Common myeloid progenitor, CD34-positive (primary cell): ENCODE measurements at regions not wholly inside any gene's neighbourhood (a gene's known extent, or its start where the extent isn't known, plus 50 kb on each side); places are given as distances from the start of the nearest gene placed in this dataset.

Source experiments
- CTCF ChIA-PET: fragments of 350-600 bp; sonication (Branson Sonifier 250); formaldehyde crosslinking; loops from one replicate; lab custom pipeline; 2021; ENCODE audit warnings: antibody characterized with exemption; lab: Charles Lee
- POLR2A ChIA-PET: fragments of 350-600 bp; sonication (Branson Sonifier 250); formaldehyde crosslinking; loops from one replicate; lab custom pipeline; 2021; ENCODE audit warnings: antibody characterized with exemption; lab: Charles Lee
- DNase-seq, 3 donors: peaks; one replicate each; pipeline versions ENCODE4 v3.0.0 to v3.0.0-alpha.2; 2013
- H3K27ac ChIP-seq, 2 experiments: 1 replicate in 1 of 2; 2 replicates in 1 of 2; pipeline ENCODE4 v1.7.0; 2013; ENCODE audit warnings: inconsistent platforms in 2 of 2, low read length in 2 of 2, mild to moderate bottlenecking in 2 of 2, low read depth in 1 of 2, moderate library complexity in 1 of 2; ENCODE audit not compliant: severe bottlenecking in 2 of 2, insufficient read depth in 1 of 2, poor library complexity in 1 of 2
- H3K27me3 ChIP-seq, 5 experiments: replicated peaks in 2 of 5; 1 replicate in 3 of 5; 2 replicates in 2 of 5; pipeline versions ENCODE4 v1.6.1 to v1.7.0; 2013; ENCODE audit warnings: low read length in 4 of 5, mild to moderate bottlenecking in 2 of 5, moderate library complexity in 2 of 5, inconsistent platforms in 1 of 5; ENCODE audit not compliant: insufficient read depth in 5 of 5, control insufficient read depth in 4 of 5
- H3K36me3 ChIP-seq, 4 experiments: 1 replicate in 2 of 4; 2 replicates in 2 of 4; pipeline versions ENCODE4 v1.6.1 to v1.7.0; 2013; ENCODE audit warnings: low read length in 3 of 4, control low read depth in 1 of 4, mild to moderate bottlenecking in 1 of 4; ENCODE audit not compliant: control insufficient read depth in 4 of 4, insufficient read depth in 4 of 4
- H3K4me1 ChIP-seq, 4 experiments: 1 replicate in 3 of 4; 2 replicates in 1 of 4; pipeline versions ENCODE4 v1.6.1 to v1.7.1; 2013; ENCODE audit warnings: low read length in 3 of 4, mild to moderate bottlenecking in 3 of 4, control low read depth in 1 of 4, inconsistent platforms in 1 of 4, moderate library complexity in 1 of 4; ENCODE audit not compliant: control insufficient read depth in 4 of 4, insufficient read depth in 4 of 4; ENCODE audit errors: control extremely low read depth in 1 of 4
- H3K4me3 ChIP-seq, 7 experiments: 1 replicate in 4 of 7; 2 replicates in 3 of 7; pipeline versions ENCODE4 v1.5.1 to v1.7.0; 2013; ENCODE audit warnings: mild to moderate bottlenecking in 7 of 7, low read length in 6 of 7, moderate library complexity in 6 of 7, inconsistent platforms in 2 of 7, low read depth in 2 of 7, control low read depth in 1 of 7; ENCODE audit not compliant: insufficient read depth in 4 of 7, control insufficient read depth in 1 of 7; ENCODE audit errors: extremely low read depth in 1 of 7
- H3K9me3 ChIP-seq, 5 experiments: 1 replicate in 4 of 5; 2 replicates in 1 of 5; pipeline versions ENCODE4 v1.6.1 to v1.7.1; 2013; ENCODE audit warnings: low read length in 4 of 5, mild to moderate bottlenecking in 2 of 5, inconsistent platforms in 1 of 5, low read depth in 1 of 5, moderate library complexity in 1 of 5; ENCODE audit not compliant: control insufficient read depth in 4 of 5, insufficient read depth in 2 of 5; ENCODE audit errors: control extremely low read depth in 1 of 5
- WGBS: methylation state at CpG from one replicate; pipeline ENCODE4 v1.1.5; 2013; ENCODE audit not compliant: insufficient coverage; 5-methylcytosine and 5-hydroxymethylcytosine counted together

- CTCF ChIA-PET, result interaction anchor here (1.7 kb wide), 1 partner anchor 52 kb away, joined by 3 read pairs; no protein-coding TSS in a partner anchor
- no peaks in the 10 kb centered on the region for H3K9me3 ChIP-seq
- H3K27me3 ChIP-seq, result no peaks in the 10 kb centered on the region
- POLR2A ChIA-PET, result no interaction called here
- H3K4me1 ChIP-seq, result peaks cover 5 to 27% (median 13%) of the 10 kb centered on the region in 4 experiments
- 84% methylated on average over 2 of the region's 3 CpGs for WGBS
- DNase-seq, result peak; percentile 11 to 67 (median 57)
- no peak overlapping the region for H3K4me3 ChIP-seq
- H3K27ac ChIP-seq, result no peak overlapping the region
- no peaks in the 10 kb centered on the region for H3K36me3 ChIP-seq
Measured at GRCh38 chr3:135447483-135447882, 518.0 kb upstream of the PPP2R3A start.

- ChIA-PET POLR2A (no interaction called here), CTCF (no interaction called here)
- Histone ChIP-seq H3K9me3 (no peaks in the 10 kb centered on the region), H3K4me1 (peaks cover 5 to 27% (median 13%) of the 10 kb centered on the region in 4 experiments), H3K27ac (no peak overlapping the region), H3K4me3 (no peak overlapping the region), H3K27me3 (no peaks in the 10 kb centered on the region), H3K36me3 (no peaks in the 10 kb centered on the region)
- peak in 2 of 3 donors; percentile 53 to 68 for DNase-seq
Measured at GRCh38 chr3:135448520-135448919, 517.0 kb upstream of the PPP2R3A start.

- no peak for DNase-seq
- H3K27ac ChIP-seq, result no peak overlapping the region
- CTCF ChIA-PET, result no interaction called here
- 57% methylated on average over 1 of the region's 1 CpG for WGBS
- peaks cover 5 to 27% (median 13%) of the 10 kb centered on the region in 4 experiments for H3K4me1 ChIP-seq
- no peaks in the 10 kb centered on the region for H3K36me3 ChIP-seq
- H3K9me3 ChIP-seq, result no peaks in the 10 kb centered on the region
- H3K4me3 ChIP-seq, result no peak overlapping the region
- POLR2A ChIA-PET, result no interaction called here
- no peaks in the 10 kb centered on the region for H3K27me3 ChIP-seq
Measured at GRCh38 chr3:135449046-135449445, 516.5 kb upstream of the PPP2R3A start.

GRCh38 chr3:135451037-135451785, 514.3 kb upstream of the PPP2R3A start:
- Histone ChIP-seq H3K27me3 (no peaks in the 10 kb centered on the region), H3K9me3 (peaks cover 0 to 3% (median 0%) of the 10 kb centered on the region in 5 experiments), H3K4me3 (no peak overlapping the region), H3K36me3 (no peaks in the 10 kb centered on the region), H3K27ac (no peak overlapping the region), H3K4me1 (peaks cover 5 to 27% (median 13%) of the 10 kb centered on the region in 4 experiments)
- WGBS, result 88% methylated on average over 1 of the region's 2 CpGs
- ChIA-PET POLR2A (no interaction called here), CTCF (interaction anchor here (0.5 to 1.7 kb wide), 8 partner anchors 8 to 656 kb away, joined by 3 to 4 read pairs (median 4); partner anchors contain the start of gene EPHB1)
- peak in 2 of 3 donors; percentile 61 to 75 for DNase-seq

GRCh38 chr3:135452881-135453280, 512.6 kb upstream of the PPP2R3A start:
- Histone ChIP-seq H3K27me3 (no peaks in the 10 kb centered on the region), H3K27ac (no peak overlapping the region), H3K4me3 (no peak overlapping the region), H3K4me1 (peaks cover 5 to 23% (median 12%) of the 10 kb centered on the region in 4 experiments), H3K36me3 (no peaks in the 10 kb centered on the region), H3K9me3 (peaks cover 0 to 3% (median 0%) of the 10 kb centered on the region in 5 experiments)
- WGBS, result 97% methylated on average over 6 of the region's 10 CpGs
- DNase-seq, result no peak
- ChIA-PET CTCF (interaction anchor here (1.3 to 1.7 kb wide), 3 partner anchors 10 to 470 kb away, joined by 3 to 4 read pairs (median 4); no protein-coding TSS in a partner anchor), POLR2A (no interaction called here)

- CTCF ChIA-PET, result interaction anchor here (1.0 to 1.3 kb wide), 2 partner anchors 13 to 14 kb away, joined by 3 to 4 read pairs; no protein-coding TSS in a partner anchor
- H3K36me3 ChIP-seq, result no peaks in the 10 kb centered on the region
- no peak overlapping the region for H3K4me3 ChIP-seq
- peaks cover 0 to 3% (median 0%) of the 10 kb centered on the region in 5 experiments for H3K9me3 ChIP-seq
- H3K27ac ChIP-seq, result no peak overlapping the region
- peaks cover 5 to 19% (median 11%) of the 10 kb centered on the region in 4 experiments for H3K4me1 ChIP-seq
- no peaks in the 10 kb centered on the region for H3K27me3 ChIP-seq
- POLR2A ChIA-PET, result no interaction called here
- no peak for DNase-seq
- WGBS, result 95% methylated on average over 4 of the region's 6 CpGs
Measured at GRCh38 chr3:135453326-135453725, 512.2 kb upstream of the PPP2R3A start.

GRCh38 chr3:135454890-135455289, 510.6 kb upstream of the PPP2R3A start:
- ChIA-PET POLR2A (no interaction called here), CTCF (interaction anchor here (1.1 kb wide), 1 partner anchor 32 kb away, joined by 3 read pairs; no protein-coding TSS in a partner anchor)
- 82% methylated on average over 4 of the region's 4 CpGs for WGBS
- Histone ChIP-seq H3K9me3 (peaks cover 0 to 3% (median 0%) of the 10 kb centered on the region in 5 experiments), H3K4me3 (no peak overlapping the region), H3K4me1 (peaks cover 4 to 14% (median 9%) of the 10 kb centered on the region in 4 experiments), H3K27me3 (no peaks in the 10 kb centered on the region), H3K36me3 (no peaks in the 10 kb centered on the region), H3K27ac (no peak overlapping the region)
- DNase-seq, result no peak
